ENCODE measurements at regions not wholly inside any gene's neighbourhood (a gene's known extent, or its start where the extent isn't known, plus 50 kb on each side); places are given as distances from the start of the nearest gene placed in this dataset.

DNA sequence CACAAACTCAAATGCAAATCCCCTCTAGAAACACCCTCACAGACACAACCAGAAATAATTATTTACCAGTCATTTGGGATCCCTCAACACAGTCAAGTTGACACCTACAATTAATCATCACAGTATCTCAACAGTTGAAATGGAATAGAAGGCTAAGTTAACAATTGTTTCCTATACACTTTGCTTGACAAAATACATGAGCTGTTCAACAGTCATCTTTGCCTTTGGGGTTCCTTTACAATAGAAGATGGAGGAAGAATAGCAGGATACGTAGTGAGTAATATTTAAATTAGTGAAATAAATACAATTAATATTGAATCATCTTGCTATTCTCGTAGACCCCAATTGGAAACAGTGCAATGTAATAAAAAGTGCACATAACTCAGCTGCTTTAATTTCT, 487.3 kb upstream of the ADAMTS5 start:
- in situ Hi-C loops (cut with HindIII; ENCODE audit: low sequenced_read_pairs): no loop called here

DNA sequence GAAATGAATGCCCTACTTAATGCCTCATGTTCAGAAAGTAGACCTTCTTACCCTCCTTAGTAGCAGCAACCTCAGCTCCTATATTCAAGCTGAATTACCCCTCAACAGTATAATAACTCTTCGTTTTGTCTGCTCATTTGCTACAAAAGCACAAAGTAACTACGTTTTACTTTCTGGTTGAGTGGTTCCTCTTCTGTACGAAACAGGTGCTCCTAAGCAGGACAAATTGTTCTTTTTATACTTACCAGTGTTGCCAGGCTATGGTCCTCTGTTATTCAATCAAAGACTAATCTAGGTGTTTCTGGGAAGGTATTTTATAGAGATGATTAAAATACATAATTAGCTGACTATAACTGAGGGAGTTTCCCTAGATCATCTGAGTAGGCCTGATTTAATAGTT, 484.2 kb upstream of the ADAMTS5 start:
- DNase-seq (ENCODE audit: low spot score): no peak
- in situ Hi-C loops (cut with HindIII; ENCODE audit: low sequenced_read_pairs): no loop called here

More for the DNA sequence above, 487.3 kb upstream of the ADAMTS5 start:
- DNase-seq (ENCODE audit: low spot score): no peak

DNA sequence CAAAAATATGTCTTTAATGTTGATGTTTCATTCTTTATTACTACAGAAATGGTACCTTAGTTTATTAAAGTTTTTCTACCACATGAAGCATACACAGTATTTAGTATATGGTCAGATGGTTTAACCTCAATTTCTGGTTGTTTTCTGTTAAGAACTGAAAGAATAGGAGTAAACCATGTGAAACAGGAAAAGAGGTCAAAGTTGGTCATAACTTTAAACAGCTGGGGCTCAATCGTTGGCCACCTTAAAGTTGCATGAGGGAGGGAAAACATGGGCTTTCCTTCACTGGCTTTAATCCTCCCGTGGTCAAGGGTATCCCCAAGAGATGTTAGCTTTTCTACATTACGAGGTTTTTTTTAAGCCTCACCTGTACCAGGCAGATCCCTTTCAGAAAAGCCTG, 483.3 kb upstream of the ADAMTS5 start:
- DNase-seq (ENCODE audit: low spot score): no peak
- in situ Hi-C loops (cut with HindIII; ENCODE audit: low sequenced_read_pairs): no loop called here

DNA sequence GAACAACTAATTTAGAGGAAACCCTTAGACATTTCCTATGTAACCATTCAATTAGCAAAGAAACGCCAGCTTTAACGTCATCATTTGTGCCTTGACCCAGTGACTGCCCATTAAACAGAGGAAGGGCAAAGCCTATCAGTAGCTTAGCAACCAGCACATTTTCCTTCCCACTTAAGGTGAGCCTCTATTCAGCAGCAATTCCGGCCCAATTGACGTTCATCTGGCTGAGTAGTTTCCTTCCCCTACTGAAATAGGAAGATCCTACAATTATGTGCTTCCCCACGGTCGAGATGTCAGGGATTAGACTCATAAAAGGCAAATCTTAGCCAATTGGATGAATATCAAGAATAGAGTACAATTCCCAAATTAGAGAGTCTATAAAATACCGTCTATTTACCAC, 482.1 kb upstream of the ADAMTS5 start:
- in situ Hi-C loops (cut with HindIII; ENCODE audit: low sequenced_read_pairs): no loop called here

DNA sequence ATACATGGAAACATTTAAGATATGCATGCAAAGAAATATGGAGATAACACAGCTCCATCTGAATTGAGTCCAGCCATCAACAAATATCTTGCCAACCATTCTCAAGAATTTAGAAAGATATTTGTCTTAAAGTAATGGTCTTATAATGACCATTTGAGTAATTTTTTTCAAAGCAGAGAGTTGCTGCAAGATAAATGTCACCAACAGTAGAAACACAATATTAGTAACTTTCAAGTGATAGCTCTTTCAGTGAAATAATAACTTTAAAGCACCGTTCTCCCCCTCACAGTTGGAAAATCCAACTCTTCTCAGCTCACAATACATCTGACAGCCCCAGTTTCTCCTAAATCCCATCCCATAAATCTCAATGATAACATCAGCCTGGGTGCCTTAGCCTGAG, 481.0 kb upstream of the ADAMTS5 start:
- DNase-seq (ENCODE audit: low spot score): no peak
- in situ Hi-C loops (cut with HindIII; ENCODE audit: low sequenced_read_pairs): no loop called here

More for the DNA sequence above, 482.1 kb upstream of the ADAMTS5 start:
- DNase-seq (ENCODE audit: low spot score): no peak

DNA sequence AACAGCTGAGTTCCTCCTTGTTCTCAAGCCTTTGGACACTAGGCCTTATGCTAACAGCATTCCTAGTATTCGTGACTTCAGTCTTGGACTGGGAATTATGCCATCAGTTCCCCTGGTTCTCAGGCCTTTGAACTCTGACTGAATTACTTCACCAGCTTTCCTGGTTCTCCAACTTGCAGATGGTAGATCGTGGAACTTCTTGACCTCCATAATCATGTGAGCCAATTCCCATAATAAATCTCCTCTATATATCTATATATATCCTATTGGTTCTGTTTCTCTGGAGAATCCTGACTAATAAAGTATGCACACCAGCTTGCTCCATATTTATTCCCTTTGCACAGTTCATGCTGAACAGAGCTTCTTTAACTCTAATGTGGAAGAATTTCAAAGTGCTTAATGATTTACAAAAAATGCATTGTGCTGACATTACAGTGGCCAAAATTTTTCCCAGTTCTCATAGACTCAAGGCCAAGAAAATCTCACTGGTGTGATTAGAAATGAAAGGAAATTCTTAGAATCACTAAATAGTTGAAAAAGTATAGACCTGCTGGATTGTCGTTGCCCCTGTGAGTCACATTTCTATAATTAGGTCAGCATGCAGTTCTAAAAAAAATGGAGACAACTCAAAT, 462.9 kb upstream of the ADAMTS5 start:
- DNase-seq (ENCODE audit: low spot score): no peak
- in situ Hi-C loops (cut with HindIII; ENCODE audit: low sequenced_read_pairs): no loop called here

DNA sequence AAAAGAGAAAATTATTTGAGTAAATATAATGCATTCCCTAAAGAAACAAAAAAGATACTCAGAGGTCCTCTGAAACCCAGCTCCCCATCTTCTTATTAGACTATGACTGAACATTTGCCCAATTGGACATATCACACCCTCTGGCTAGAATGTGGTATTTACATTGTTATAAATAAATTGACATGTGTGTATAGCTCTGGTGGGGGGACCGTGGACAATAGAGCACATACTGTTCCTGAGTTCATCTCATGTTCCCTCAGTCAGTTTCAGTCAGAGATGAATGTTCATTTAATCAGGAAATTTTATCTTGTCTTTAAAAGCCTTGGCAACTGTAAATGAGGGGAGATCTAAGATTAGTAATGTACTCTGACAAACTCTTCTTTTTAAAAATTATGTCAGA, 459.3 kb upstream of the ADAMTS5 start:
- no peak for DNase-seq (ENCODE audit: low spot score)
- in situ Hi-C loops (cut with HindIII; ENCODE audit: low sequenced_read_pairs): no loop called here

DNA sequence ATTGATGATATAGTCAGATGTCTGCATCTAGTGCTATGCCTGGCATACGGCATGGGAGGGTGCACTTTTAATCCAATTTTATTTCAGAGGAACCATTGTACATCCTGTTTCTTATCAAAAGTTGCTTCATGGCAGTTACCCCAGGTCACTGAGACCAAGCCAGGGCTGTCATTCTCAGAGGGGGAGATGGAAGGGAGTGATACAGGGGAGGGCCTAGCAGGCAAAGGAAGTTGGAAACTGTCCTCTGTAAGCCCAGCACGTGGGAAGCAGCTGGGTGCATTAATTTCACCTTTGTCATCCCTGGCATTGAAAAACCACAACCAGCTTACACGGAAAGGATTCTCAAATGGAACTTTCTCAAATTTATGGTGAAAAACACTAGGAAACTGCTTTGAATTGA, 458.7 kb upstream of the ADAMTS5 start:
- in situ Hi-C loops (cut with HindIII; ENCODE audit: low sequenced_read_pairs): no loop called here
- no peak for DNase-seq (ENCODE audit: low spot score)

DNA sequence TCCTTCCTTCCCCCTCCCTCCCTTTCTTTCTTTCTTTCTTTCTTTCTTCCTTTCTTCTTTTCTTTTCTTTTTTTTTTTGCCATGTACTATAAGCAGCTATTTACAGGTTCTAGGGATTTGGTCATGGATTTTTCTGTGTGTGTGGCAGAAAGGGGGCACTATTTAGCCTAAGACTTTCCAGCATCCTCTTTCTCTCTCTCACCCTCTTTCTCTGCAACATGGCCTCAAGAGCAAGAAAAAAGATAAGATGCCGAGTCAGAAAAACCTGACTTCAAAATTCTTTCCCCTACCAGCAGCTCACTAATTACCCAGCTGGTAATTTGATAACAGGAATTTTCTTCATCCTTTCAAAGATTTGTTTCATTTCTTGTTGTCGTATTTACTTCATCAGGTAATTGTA, 458.3 kb upstream of the ADAMTS5 start:
- in situ Hi-C loops (cut with HindIII; ENCODE audit: low sequenced_read_pairs): no loop called here
- no peak for DNase-seq (ENCODE audit: low spot score)

DNA sequence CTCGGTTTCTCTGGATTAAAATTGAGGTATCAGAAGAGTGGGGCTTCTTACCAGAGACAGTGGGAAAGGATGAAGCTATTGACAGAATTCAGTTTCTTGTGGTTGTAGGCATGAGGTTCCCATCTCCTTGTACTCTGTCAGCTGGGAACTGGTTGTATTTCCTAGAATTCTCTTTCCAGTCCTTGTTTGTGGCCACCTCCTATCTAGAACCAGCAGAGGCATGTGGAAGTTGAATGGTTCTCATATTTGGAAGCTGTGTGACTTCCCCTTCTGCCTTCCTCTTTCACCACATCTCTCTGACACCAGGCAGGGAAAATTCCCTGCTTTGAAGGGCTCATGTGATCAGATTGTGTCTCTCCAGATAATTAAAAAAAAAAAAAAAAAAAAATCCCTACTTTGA, 457.7 kb upstream of the ADAMTS5 start:
- no peak for DNase-seq (ENCODE audit: low spot score)
- in situ Hi-C loops (cut with HindIII; ENCODE audit: low sequenced_read_pairs): no loop called here

DNA sequence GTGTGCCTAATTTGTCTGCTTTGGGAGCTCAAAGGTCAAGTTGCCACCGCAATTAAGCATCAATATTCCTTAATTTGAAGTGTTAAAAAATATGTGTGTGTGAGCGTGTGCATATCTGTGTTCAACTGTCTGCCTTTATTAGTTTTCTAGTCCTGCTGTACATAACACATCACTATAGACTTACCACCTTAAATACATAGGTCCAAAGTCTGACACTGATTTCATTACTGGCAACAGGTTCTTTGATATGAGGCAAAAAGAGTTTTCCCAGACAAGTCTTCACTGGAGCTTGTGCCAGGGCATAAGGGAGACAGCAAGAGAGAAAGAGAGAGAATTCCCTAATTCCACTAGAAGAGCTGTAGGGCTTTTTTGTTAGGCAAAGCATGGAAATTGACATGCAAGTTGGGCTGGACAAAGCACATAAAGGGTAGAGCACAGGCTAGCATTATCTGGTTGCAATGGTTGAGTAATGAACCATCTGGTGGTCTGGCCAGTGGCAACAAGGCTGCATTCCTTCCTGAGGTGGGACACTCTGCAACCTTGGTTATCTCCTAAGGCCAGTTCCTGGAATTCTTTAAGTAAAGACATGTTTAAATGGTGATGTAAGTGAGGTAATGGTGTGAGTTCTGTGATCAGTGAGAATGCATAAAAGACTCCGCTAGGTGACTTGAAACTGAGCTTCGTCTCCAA, 457.2 kb upstream of the ADAMTS5 start:
- no peak for DNase-seq (ENCODE audit: low spot score)
- in situ Hi-C loops (cut with HindIII; ENCODE audit: low sequenced_read_pairs): no loop called here

DNA sequence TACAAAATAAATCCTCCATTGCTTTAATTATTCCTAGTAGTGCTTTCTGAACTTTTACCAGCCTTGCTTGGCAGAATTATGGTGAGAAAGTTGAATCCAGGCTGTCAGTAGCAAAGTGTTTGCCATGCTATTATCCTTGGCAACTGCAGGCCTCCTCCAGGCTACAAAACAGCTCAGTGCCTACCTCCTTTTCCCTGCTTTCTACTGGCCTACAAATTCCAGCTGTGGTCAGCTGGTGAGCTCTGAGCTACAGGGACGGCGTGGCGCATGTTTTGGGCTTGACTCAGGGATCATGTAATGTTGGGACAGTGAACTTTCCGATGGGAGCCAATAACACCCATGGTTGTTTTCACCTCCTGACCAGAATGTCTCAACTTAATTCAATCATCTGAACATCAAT, 456.1 kb upstream of the ADAMTS5 start:
- DNase-seq (ENCODE audit: low spot score): no peak
- in situ Hi-C loops (cut with HindIII; ENCODE audit: low sequenced_read_pairs): no loop called here

DNA sequence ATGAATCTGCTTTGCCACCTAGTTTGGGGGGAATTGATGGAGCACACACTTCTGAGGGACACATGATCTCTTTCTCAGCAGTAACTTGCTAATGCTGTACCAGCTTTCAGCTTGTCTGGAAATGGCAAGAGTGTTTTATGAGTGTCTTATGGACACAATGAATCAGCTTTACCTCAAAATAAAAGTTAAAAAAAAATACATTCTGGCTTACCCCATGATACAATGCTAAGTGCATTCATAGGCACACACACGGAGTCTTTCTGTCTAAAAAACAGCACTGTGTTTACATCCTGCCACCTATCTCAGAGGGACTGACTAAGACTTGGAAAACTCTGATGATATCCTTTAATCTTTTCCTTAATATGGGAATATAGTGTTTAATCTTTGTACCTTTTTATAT, 455.5 kb upstream of the ADAMTS5 start:
- no peak for DNase-seq (ENCODE audit: low spot score)
- in situ Hi-C loops (cut with HindIII; ENCODE audit: low sequenced_read_pairs): no loop called here

DNA sequence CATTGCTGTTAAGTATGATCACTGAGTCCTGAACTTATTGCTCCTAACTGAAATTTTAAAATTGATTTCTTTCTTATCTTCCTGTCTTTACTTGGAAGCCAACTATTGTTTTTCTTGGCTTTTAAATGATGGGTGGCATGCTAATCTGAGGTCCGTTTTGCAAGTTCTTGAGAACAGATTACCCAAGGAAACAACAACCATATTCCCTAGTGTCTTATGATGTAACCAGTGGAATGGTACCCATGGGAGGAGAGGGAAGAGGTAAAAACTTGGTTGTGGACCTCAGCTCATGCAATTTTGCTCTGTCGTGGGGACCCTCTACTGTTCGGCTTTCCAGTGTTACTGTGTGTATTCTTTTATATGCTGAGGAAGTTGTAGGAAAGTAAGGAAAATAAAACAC, 454.8 kb upstream of the ADAMTS5 start:
- in situ Hi-C loops (cut with HindIII; ENCODE audit: low sequenced_read_pairs): no loop called here
- DNase-seq (ENCODE audit: low spot score): no peak

DNA sequence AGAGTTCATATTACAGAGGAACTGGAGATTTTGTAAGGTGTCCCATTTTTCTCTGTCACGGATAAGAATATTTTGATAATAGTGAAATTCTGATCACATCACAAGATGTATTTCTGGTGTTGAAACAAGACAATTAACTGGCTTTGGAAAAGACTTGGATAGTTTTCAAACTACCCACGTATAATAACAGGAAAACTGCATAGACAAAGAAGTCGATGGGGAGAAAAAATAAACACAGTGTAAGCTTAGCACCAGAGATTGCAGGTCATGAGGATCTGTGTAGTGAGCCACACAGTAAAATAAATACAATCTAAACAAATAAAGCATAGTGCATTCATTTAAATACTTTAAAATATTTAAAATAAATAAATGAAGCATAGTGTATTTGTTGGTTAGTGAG, 452.3 kb upstream of the ADAMTS5 start:
- DNase-seq (ENCODE audit: low spot score): no peak
- in situ Hi-C loops (cut with HindIII; ENCODE audit: low sequenced_read_pairs): no loop called here

DNA sequence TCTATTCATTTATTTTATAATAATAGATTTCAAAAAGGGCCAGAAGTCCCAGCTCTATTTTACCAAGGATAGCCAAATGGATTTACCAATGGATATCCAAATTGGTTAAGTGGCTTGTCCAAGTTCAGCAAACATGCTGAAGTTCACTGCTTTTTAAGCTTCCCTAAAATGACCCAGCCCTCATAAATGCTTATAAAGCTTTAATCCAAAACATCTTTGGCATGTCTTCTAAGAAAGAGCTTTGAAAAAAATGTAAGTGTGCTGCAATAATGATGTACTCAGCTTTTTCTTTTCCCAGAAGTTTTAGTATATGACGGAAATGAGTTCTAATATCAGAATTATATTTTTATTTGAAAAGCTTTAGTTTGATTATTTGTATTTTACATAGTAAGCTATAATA, 451.5 kb upstream of the ADAMTS5 start:
- in situ Hi-C loops (cut with HindIII; ENCODE audit: low sequenced_read_pairs): no loop called here
- DNase-seq (ENCODE audit: low spot score): no peak

DNA sequence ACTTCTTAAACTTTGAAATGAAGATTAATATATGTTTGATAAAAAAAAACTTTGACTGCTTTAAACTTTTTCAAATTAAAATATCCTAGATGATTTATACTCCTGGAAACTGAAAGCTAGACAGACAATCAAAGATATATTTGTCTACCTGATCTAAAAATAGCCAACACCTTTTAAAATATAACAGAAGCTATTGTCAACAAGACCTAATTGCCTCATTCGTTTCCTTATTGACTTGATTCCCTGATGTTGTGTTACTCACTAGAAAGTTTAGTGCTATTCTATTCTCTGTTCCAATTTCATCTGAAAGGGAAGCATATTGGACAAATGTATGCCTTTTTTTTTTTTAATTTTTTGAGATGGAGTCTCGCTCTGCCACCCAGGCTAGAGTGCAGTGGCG, 445.6 kb upstream of the ADAMTS5 start:
- in situ Hi-C loops (cut with HindIII; ENCODE audit: low sequenced_read_pairs): no loop called here
- no peak for DNase-seq (ENCODE audit: low spot score)

DNA sequence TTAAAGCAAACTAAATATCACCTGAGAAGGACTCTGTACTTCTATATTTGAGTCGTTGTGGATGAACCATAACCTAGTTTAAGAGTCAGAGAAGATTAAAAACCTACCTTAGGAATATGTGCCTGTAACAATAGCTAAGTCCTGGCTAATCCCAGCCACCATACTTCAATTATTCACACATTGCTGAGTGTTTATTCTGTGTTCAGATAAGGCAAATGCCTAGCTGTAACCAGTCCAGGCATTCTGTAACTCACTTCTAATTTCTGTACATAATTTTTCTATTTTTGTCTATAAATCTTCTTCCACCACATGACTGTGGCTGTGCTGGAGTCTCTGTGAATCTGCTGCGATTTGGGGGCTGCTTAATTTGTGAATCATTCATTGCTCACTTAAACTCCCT, 441.9 kb upstream of the ADAMTS5 start:
- no peak for DNase-seq (ENCODE audit: low spot score)
- in situ Hi-C loops (cut with HindIII; ENCODE audit: low sequenced_read_pairs): no loop called here

DNA sequence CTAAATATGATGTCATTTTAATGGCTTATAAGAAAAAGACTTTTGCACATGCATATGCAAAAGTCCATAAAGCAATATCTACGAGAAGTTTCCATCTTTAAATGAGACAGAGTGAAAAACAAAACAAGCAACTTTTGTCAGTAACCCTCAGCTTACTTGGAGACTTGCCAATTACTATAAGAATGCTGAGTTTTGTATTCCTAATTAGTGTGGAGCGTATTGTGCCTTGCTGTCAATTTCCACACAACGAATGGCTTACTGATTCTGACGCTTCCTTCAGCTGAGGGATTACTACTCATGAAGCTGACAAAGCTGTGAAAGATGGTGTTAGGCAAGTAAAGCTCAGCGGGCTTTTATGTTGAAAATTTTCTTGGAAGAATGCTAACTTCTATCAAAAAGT, 440.4 kb upstream of the ADAMTS5 start:
- in situ Hi-C loops (cut with HindIII; ENCODE audit: low sequenced_read_pairs): no loop called here

DNA sequence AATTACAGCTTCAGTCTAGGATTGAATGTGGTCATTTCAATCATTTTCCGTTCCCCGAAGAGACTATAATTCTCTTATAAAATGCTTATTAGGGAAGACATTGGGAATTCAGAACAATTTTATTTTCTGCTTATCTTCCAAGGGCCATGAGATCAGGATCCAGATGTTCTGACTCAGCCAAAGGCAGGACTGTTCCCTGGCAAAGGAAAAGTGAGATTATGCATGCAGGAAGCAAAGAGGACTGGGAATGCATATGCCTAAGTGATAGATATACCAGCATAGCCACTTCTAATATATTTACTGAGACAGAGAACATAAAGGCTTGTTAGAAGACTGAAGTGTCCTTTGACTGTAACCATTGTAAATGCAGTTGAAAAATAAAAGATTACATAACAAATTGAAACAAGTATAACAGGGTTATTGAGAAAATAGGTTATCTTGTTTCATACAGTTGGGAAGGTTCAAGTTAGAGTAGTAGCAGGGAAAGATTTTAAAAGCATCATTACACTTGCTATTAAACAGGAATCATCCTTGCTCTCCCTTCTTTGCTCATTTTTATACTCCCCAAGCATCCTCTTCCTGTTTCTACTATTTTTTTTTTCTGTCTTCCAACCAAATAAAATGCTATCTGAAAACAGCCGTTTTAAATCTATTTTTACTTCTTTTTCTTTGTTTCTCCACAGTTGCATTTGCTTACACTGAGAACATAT, 439.6 kb upstream of the ADAMTS5 start:
- no peak for DNase-seq (ENCODE audit: low spot score)
- in situ Hi-C loops (cut with HindIII; ENCODE audit: low sequenced_read_pairs): no loop called here

More for the DNA sequence above, 440.4 kb upstream of the ADAMTS5 start:
- no peak for DNase-seq (ENCODE audit: low spot score)

DNA sequence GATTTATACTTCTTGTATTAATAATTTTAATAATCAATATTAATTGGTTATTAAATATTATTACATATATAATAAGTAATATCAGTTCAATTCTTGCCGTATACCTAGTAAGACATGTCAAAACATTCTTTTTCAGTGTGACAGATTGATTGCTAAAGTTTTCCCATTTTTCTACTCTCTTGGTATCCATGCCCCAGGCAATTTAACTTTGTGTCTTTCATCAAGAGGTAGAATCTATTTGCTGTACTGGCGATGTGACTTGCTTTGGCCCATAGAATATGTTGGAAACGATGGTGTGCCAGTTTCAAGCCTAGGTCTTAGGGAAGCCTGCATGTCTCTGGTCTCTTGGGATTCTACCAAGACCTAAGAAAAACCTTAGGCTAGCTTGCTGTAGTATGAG, 436.1 kb upstream of the ADAMTS5 start:
- no peak for DNase-seq (ENCODE audit: low spot score)
- in situ Hi-C loops (cut with HindIII; ENCODE audit: low sequenced_read_pairs): no loop called here

Data from G401 (cell line).